ENCODE measurements at regions not wholly inside any gene's neighbourhood (a gene's known extent, or its start where the extent isn't known, plus 50 kb on each side); places are given as distances from the start of the nearest gene placed in this dataset.

GRCh38 chr5:67425514-67425913, 228.9 kb upstream of the CD180 start:
- TF ChIP-seq RBAK (tag by site-specific recombination; IDR thresholded peaks at IDR 0.05) (no peak), CTCF (tag by site-specific recombination; IDR thresholded peaks at IDR 0.05) (no peak), ZEB2 (tag by site-specific recombination; IDR thresholded peaks at IDR 0.05) (no peak)

Measured in HEK293 (cell line).